ENCODE measurements at regions not wholly inside any gene's neighbourhood (a gene's known extent, or its start where the extent isn't known, plus 50 kb on each side); places are given as distances from the start of the nearest gene placed in this dataset.

- no peak for DNase-seq
These were observed 59.8 kb upstream of the HAO2 start for GRCh38 chr1:119308806-119309205.

- DNase-seq, result no peak
These were observed 58.3 kb upstream of the HAO2 start for GRCh38 chr1:119310301-119310700.

GRCh38 chr1:119312500-119312899 lies 56.1 kb upstream of the HAO2 start:
- DNase-seq, result no peak

- DNase-seq, result no peak
These were observed 54.4 kb upstream of the HAO2 start for GRCh38 chr1:119314001-119314796.

GRCh38 chr1:119316870-119317416 lies 51.6 kb upstream of the HAO2 start:
- DNase-seq, result no peak

- DNase-seq, result no peak
These were observed 49.9 kb upstream of the HAO2 start for GRCh38 chr1:119318466-119319309.
